HFFc6 (cell line): ENCODE measurements at regions not wholly inside any gene's neighbourhood (a gene's known extent, or its start where the extent isn't known, plus 50 kb on each side); places are given as distances from the start of the nearest gene placed in this dataset.

ENCODE experiments used
- DNase-seq: peaks from one replicate; pipeline ENCODE4 v3.0.0-alpha.2; 2018
- H3K27ac Mint-ChIP-seq: 2 replicates; pipeline ENCODE4 v1.8.0; 2020; ENCODE audit warnings: mild to moderate bottlenecking, mixed read lengths
- H3K27me3 Mint-ChIP-seq: 2 replicates; pipeline ENCODE4 v1.8.0; 2021; ENCODE audit warnings: mild to moderate bottlenecking, moderate library complexity, mixed read lengths; ENCODE audit not compliant: insufficient read depth
- H3K36me3 Mint-ChIP-seq: 2 replicates; pipeline ENCODE4 v1.8.0; 2021; ENCODE audit warnings: low read depth, mixed read lengths
- H3K4me1 Mint-ChIP-seq: 2 replicates; pipeline ENCODE4 v1.8.0; 2020; ENCODE audit warnings: low read depth, mixed read lengths
- H3K4me3 Mint-ChIP-seq: 2 replicates; pipeline ENCODE4 v1.8.0; 2020; ENCODE audit warnings: mild to moderate bottlenecking, moderate library complexity, mixed read lengths
- H3K9me3 Mint-ChIP-seq: 2 replicates; pipeline ENCODE4 v1.8.0; 2020; ENCODE audit warnings: mild to moderate bottlenecking, mixed read lengths
- CTCF ChIP-seq: fragments of 200-600 bp; sonication (generic); IDR thresholded peaks from 2 replicates; pipeline ENCODE4 v1.5.0; 2021; ENCODE audit warnings: antibody characterized with exemption, mild to moderate bottlenecking

GRCh38 chr7:80039251-80039884 lies 95.3 kb upstream of the GNAI1 start:
- H3K4me1 Mint-ChIP-seq, result peaks cover 15% of the 10 kb centered on the region
- H3K27ac Mint-ChIP-seq, result no peak overlapping the region
- no peak overlapping the region for H3K4me3 Mint-ChIP-seq
- no peak for TF ChIP-seq CTCF
- H3K27me3 Mint-ChIP-seq, result no peaks in the 10 kb centered on the region
- peaks cover 9% of the 10 kb centered on the region for H3K36me3 Mint-ChIP-seq
- H3K9me3 Mint-ChIP-seq, result peaks cover 8% of the 10 kb centered on the region
- no peak for DNase-seq

GRCh38 chr7:80037689-80038088 lies 96.9 kb upstream of the GNAI1 start:
- no peak overlapping the region for H3K27ac Mint-ChIP-seq
- no peaks in the 10 kb centered on the region for H3K27me3 Mint-ChIP-seq
- H3K4me3 Mint-ChIP-seq, result no peak overlapping the region

GRCh38 chr7:80036107-80036506 lies 98.5 kb upstream of the GNAI1 start:
- H3K4me3 Mint-ChIP-seq, result no peak overlapping the region
- H3K27ac Mint-ChIP-seq, result no peak overlapping the region
- no peaks in the 10 kb centered on the region for H3K36me3 Mint-ChIP-seq
- peaks cover 15% of the 10 kb centered on the region for H3K4me1 Mint-ChIP-seq
- no peaks in the 10 kb centered on the region for H3K9me3 Mint-ChIP-seq
- no peak for TF ChIP-seq CTCF
- H3K27me3 Mint-ChIP-seq, result no peaks in the 10 kb centered on the region
- no peak for DNase-seq

More at GRCh38 chr7:80037689-80038088, 96.9 kb upstream of the GNAI1 start:
- H3K9me3 Mint-ChIP-seq, result no peaks in the 10 kb centered on the region
- no peaks in the 10 kb centered on the region for H3K36me3 Mint-ChIP-seq
- DNase-seq, result no peak
- TF ChIP-seq CTCF, result no peak
- H3K4me1 Mint-ChIP-seq, result peaks cover 15% of the 10 kb centered on the region

- Mint-ChIP-seq H3K4me1 (peaks cover 27% of the 10 kb centered on the region), H3K4me3 (no peak overlapping the region), H3K9me3 (peaks cover 22% of the 10 kb centered on the region), H3K27me3 (no peaks in the 10 kb centered on the region; the same call in 1 of the 2 replicates), H3K36me3 (peaks cover 17% of the 10 kb centered on the region; the same call in 1 of the 2 replicates), H3K27ac (no peak overlapping the region)
- no peak for DNase-seq
- no peak for TF ChIP-seq CTCF
Measured at GRCh38 chr7:80028717-80029116, 105.9 kb upstream of the GNAI1 start.

GRCh38 chr7:80027611-80028173 lies 106.9 kb upstream of the GNAI1 start:
- Mint-ChIP-seq H3K27ac (no peak overlapping the region; the same call in 1 of the 2 replicates), H3K36me3 (peaks cover 27% of the 10 kb centered on the region), H3K27me3 (no peaks in the 10 kb centered on the region; the same call in 1 of the 2 replicates), H3K4me1 (peaks cover 27% of the 10 kb centered on the region), H3K4me3 (no peak overlapping the region), H3K9me3 (peaks cover 32% of the 10 kb centered on the region)
- TF ChIP-seq CTCF, result no peak
- no peak for DNase-seq
